ENCODE measurements at regions not wholly inside any gene's neighbourhood (a gene's known extent, or its start where the extent isn't known, plus 50 kb on each side); places are given as distances from the start of the nearest gene placed in this dataset.

DNA sequence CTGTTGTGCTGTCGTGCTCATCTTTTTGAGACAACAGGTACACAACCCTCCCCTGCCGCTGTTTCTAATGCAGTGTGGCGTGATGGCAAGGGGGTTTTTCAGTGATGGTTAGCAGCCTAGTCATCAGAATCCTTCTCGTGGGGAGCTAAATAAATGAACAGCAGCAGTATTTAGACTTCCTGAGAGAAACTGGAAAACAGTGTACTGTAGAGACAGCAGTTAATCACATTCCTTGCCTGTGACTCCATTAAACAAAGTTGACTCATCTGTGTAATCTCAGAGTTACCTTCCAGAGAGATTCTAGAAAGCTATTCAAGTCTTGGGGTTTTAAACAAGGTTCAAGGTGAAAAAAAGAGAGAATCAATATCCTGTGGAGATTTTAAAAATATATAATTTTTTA, 1753.2 kb upstream of the PCDH7 start:
- TF ChIP-seq, protein P1, sequence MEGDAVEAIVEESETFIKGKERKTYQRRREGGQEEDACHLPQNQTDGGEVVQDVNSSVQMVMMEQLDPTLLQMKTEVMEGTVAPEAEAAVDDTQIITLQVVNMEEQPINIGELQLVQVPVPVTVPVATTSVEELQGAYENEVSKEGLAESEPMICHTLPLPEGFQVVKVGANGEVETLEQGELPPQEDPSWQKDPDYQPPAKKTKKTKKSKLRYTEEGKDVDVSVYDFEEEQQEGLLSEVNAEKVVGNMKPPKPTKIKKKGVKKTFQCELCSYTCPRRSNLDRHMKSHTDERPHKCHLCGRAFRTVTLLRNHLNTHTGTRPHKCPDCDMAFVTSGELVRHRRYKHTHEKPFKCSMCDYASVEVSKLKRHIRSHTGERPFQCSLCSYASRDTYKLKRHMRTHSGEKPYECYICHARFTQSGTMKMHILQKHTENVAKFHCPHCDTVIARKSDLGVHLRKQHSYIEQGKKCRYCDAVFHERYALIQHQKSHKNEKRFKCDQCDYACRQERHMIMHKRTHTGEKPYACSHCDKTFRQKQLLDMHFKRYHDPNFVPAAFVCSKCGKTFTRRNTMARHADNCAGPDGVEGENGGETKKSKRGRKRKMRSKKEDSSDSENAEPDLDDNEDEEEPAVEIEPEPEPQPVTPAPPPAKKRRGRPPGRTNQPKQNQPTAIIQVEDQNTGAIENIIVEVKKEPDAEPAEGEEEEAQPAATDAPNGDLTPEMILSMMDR (IDR thresholded peaks at IDR 0.05): no peak
- TF ChIP-seq ZFX (IDR thresholded peaks at IDR 0.05; ENCODE audit: borderline replicate concordance): no peak
